LNCAP (cell line): ENCODE measurements at regions not wholly inside any gene's neighbourhood (a gene's known extent, or its start where the extent isn't known, plus 50 kb on each side); places are given as distances from the start of the nearest gene placed in this dataset.

Experiments used
- TF ChIP-seq, protein P1 (sequence below): fragments of 450-650 bp; IDR thresholded peaks from 2 replicates; pipeline ENCODE4 v1.5.1; 2017; ENCODE audit warnings: mild to moderate bottlenecking

DNA sequence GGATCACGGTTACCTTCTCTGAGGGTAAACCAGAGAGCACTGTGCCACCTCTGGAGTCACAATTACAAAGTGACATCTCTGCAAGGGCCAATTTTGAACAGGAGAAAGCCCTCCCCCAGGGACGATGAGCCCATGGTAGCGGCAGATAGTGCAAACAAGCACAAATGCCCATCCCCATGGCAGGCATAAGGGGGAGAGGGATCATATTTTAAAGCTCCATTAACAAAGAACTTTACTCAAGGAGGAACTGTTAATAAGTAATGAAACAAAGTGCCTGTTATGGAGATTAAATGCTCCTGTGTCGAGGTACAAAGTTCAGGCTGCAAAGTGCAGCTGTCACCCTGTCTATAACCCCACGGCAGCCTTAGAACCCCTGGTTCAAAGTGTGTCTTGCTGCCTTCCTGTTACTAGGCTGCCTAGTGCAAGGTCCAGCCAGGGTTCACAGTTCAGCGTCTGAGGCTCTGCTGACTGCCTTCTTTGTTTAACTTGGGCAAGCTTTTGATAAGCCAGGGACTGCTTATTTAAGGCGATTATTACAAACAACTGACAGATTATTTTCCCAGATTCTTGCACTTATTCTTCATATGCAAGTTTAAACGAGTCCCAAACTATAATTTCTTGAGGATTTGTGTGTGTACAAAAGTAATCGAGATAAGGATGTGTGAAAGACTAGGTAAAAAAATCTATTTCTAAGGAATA is 75.7 kb upstream of the NRIP1 start:
- TF ChIP-seq, protein P1, sequence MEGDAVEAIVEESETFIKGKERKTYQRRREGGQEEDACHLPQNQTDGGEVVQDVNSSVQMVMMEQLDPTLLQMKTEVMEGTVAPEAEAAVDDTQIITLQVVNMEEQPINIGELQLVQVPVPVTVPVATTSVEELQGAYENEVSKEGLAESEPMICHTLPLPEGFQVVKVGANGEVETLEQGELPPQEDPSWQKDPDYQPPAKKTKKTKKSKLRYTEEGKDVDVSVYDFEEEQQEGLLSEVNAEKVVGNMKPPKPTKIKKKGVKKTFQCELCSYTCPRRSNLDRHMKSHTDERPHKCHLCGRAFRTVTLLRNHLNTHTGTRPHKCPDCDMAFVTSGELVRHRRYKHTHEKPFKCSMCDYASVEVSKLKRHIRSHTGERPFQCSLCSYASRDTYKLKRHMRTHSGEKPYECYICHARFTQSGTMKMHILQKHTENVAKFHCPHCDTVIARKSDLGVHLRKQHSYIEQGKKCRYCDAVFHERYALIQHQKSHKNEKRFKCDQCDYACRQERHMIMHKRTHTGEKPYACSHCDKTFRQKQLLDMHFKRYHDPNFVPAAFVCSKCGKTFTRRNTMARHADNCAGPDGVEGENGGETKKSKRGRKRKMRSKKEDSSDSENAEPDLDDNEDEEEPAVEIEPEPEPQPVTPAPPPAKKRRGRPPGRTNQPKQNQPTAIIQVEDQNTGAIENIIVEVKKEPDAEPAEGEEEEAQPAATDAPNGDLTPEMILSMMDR, result no peak

DNA sequence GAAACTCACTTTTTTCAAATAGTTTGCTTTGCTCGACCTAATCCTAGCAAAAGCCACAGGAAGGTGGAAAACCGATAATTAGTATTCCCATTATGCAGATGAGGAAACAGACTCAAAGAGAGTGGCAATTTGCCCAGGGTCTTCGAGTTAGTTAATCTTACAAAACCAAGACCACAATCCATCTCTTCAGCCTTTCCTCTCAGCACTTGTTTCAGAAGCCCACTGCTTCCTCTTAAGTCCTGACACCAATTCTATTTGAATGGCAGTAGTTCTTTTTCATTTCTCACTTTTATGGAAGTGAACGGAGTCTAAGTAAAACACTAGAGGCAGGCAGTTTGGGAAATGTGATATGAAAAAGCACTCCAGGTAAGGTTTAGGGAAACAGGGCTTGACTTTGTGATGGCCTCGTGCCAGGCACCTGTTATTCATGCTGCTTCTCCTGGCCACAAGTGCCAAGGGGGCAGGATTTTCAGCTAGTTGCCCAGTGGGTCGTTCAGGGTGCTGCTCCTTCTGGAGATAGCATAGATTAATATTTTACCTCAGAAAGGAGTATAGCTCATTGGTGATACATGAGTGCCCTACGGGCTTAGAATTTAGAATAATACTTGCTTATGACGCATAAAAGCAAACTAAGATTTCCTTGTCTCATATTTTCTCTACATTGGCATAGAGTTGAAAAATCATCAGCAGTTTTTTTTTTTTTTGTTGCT is 76.6 kb upstream of the NRIP1 start:
- TF ChIP-seq, protein P1, result no peak

DNA sequence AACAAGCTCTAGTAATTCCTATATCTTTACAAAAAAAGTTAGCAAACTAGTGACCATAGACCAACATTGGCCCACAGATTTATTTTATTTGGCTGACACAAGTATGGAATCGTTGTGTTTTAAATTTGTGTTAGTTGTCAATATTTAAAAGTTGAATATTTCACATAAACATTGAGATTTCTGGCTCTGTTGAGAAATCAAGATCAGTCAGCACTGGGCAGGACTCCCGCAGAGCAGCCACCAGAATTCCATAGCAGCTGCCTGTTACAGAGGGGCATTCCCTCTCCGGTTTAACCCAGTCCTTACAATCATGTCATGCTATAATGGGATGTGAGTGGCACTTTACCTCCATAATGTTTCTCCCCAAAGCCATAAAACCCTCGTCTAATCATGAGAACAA is 79.2 kb upstream of the NRIP1 start:
- TF ChIP-seq, protein P1, result no peak

DNA sequence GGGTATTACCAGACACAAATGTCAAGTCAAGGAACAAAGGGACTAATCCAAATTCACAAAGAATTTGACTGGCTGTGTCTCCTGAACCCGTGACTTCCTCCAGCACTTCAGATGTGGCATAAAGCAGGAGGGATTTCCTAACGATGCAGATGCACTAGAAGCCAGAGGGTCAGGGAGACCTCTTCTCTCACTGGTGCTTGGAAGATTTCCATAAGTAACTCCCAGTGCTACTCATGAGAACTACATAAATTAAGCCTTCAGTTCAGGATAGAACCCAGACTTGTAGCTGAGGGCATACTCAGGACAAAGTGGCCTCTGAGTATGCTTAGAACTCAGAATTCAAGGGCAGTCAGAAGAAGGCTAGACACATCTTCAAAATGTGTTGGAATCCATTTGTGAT is 83.6 kb upstream of the NRIP1 start:
- TF ChIP-seq, protein P1, result no peak

DNA sequence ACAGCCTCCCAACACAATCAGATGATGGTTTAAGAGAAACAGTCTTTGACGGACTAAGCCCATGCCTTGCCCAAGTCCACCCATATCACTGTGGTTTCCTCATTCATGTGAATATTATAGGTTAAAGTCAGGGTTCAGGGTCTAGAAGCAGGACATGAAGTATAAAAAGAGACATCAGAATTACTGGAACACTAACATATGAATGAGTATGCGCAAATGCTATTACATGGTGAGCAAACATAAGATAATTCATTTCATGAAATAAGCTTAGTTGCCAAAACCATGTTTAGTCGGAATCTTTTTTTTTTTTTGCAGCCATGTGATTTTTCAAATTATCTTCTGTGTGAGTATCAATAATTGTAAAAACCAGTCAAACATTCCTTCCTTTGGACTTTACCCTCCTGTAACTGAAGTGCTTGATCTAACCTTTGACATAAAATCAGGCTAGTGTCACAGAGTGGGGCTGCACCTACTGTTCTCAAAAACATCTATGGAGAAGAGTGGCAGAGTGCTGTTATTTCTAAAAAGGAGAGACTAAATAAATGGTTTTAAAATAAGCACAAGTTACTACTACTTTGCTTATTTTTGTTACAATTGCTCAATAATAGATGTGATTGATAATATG is 84.9 kb upstream of the NRIP1 start:
- TF ChIP-seq, protein P1, result no peak

DNA sequence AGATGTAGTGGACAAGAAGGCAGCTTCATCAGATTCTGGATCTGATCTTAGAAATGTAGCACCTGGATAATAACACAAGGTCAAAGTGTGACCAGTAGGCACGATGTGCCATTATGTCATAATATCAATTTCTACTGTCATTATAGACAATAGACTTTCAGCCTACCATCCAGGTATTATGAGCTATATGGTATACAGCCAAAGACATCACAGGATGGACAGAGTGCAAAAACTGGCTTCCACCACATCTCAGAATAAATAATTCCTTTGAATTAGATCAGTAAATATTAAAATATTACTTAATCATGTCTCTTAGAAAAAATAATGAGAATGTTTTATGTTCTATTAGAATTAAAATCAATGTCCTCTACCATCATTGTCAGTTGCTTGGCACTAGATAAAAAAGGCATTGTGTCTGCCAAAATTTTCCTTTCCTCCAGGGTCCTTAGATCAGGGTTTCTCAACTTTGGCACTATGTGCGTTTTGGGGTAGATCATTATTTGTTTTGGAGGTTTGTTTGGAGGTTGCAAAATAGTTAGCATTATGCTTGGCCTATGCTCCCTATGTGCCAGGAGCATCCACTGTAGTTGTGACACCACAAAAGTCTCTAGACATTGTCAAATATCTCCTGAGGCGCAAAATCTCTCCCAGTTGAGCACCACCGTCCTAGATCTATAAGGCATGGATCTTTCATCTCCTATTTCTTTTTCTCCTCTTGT is 86.7 kb upstream of the NRIP1 start:
- TF ChIP-seq, protein P1, result no peak

DNA sequence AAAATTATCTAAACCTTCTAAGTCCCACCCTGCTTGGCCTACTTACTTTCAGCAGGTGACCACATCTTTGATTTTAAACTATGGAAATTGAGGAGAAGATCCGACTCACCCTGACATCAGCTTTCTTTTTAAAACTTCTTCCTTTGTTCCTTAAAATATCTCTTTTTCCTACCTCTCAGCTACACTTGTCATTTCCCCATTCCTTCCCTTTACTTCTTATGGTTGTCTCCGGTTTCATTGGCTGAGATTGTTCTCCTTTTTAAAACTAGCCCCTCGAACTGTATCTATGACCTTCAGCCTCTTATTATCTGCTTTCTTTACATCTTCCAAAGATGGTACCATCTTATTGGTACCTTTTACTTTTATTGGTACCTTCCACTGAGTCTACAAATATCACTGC is 87.8 kb upstream of the NRIP1 start:
- TF ChIP-seq, protein P1, result no peak
